Colon (tissue), 2 donors: ENCODE measurements at regions not wholly inside any gene's neighbourhood (a gene's known extent, or its start where the extent isn't known, plus 50 kb on each side); places are given as distances from the start of the nearest gene placed in this dataset.
A peak's percentile ranks its signal among the peaks of the same experiment; 100 is the strongest.
"Not testable (repeated sequence)": the region's sequence is repeated elsewhere in the genome, so short reads cannot be mapped to it uniquely, and the experiment has no call there.

Source experiments
- FAIRE-seq: peaks from 2 replicates; lab custom pipeline; 2012; peaks lifted over from hg19 to GRCh38; lab: Jason Lieb, UNC
- donor health status: control.
- donor health status: control.

DNA sequence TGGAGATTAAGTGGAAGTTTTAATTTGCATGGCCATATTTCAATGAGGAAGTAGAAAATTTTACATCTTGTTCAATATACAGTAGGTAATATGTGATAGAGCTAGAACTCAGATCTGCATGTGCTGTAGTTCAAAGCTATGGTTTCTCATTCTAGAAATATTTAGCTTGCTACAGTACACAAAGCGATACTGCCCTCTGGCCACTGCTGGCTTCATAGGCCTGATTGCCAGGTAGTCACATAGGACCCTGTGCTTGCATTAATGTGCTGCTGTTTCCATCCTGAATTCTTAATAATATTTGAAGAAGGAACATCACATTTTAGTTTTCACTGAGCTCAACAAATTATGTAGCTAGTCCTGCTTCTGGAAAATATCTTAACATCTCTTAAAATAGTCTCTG lies 87.0 kb downstream of the PLSCR2 start:
- no peak for FAIRE-seq

DNA sequence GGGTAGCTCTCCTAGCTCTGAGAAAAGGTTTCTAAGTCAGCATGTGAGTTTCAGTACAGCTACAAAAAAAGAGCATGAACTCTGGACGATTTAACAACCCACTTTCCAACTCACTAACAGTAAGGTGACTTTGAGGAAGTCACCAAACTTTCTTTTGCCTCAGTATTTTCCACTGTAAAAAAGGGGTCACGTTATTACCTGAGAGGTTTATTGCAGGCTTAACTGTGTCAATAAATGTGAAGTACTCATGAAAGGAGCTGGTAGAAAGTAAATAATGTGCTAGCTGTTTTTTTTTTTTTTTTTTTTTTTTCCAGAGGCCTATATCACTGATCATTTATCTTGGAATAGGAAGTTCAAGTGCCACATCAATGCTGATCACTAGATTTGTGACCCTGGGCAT lies 89.3 kb downstream of the PLSCR2 start:
- FAIRE-seq = peak; percentile 75

DNA sequence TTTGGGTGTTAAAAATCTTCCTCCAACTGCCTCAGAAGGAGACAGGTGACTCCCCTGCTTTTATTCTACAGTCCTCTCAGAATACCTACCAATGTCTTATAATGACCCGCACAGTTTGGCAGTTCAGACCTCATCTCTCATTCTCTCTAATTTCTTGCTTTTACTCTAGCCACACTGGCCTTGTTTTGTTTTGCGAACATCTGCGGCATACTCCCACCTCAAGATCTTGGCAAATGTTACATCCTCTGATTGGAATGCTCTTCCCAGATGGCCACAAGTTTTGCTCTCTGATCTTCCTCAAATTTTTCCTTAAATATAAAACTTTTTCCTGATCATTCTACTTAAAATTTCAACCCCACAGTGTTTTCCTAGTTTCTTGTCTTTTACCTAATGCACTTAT lies 94.1 kb downstream of the PLSCR2 start:
- FAIRE-seq = no peak

DNA sequence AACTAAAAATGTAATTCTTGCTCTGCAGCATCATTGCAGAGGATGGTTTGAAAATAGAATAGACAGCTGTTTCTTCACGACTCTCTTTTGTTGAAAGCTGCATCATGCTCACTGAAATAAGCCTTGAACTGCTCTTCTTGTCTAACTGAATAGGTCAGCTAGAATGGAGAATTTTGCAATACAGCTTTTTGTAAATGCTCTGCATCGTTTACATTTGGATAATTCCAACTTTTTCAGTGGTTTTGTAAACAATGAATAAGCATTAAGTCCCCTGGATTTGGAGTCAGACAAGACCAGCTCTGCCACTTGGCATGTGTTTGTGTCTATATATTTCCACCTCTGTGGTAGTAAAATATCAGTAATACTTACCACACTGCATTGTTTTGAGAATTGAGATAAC lies 95.2 kb downstream of the PLSCR2 start:
- FAIRE-seq = no peak

DNA sequence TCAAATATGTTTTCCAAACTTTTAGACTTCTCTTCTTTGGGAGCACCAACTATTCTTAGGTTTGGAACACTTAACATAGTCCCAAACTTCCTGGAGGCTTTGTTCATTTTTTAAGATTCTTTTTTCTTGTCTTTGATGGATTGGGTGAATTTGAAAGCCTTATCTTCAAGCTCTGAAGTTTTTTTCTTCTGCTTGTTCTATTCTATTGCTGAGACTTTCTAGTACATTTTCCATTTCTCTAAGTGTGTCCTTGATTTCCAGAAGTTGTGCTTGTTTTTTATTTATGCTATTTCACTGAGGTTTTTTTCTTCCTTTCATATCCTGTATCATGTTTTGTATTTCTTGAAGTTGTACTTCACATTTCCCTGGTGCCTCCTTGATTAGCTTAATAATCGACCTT lies 97.5 kb downstream of the PLSCR2 start:
- no peak for FAIRE-seq

DNA sequence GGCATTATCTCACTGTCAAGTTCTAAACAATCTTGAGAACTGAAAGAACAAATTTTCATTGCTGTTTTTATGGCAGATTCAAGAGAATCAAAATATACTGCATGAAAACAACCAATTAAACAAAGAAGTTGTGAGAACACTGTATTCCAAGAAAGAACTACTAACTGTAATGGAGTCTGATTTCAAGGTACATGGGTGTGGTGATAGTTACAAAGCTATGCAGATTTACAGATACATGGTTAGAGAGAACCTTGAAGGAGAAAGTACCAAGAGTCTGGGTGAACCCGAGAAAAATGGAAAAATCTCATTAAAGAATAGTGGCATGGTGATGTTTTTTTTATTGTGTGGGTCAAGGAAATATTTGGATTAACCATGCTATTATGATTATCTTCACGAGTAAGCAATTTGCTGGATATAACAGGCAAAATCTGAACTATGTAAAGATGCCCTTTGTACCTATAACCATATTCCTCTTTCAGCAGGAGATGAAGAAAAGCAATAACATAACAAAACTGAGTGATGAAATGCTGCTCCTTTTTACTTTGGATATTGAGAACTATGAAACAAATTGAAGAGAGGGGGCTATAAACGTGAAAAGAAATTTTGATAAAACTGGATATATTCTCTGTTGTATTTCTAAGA lies 100.4 kb downstream of the PLSCR2 start:
- no peak for FAIRE-seq

DNA sequence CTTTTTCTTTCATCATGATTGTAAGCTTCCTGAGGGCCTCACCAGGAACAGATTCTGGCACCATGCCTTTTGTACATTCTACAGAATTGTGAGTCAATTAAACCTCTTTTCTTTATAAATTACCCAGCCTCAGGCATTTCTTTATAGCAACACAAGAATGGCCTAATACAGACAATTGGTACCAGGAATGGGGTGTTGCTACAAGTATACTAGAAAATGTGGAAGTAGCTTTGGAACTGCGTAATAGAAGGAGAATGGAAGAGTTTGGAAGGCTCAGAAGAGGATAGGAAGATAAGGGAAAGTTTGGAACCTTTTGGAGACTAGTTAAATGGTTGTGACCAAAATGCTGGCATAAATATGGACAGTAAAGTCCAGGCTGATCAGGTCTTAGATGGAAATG lies 108.9 kb upstream of the PLSCR4 start:
- FAIRE-seq = no peak

DNA sequence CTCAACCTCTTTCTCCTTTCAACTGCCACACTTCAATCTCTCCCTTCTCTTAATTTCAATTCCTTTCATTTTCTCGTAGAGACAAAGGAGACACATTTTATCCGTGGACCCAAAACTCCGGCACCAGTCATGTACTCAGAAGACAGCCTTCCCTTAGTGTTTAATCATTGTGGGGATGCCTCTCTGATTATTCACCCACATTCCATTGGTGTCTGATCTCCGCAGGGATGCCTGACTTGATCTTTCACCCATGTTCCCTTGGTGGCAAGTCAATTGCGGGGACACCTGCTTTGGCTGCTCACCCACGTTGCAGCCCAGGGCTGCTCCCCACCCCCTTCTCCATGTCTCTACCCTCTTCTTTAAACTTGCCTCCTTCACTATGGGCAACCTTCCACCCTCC lies 103.5 kb upstream of the PLSCR4 start:
- not testable (repeated sequence) for FAIRE-seq

DNA sequence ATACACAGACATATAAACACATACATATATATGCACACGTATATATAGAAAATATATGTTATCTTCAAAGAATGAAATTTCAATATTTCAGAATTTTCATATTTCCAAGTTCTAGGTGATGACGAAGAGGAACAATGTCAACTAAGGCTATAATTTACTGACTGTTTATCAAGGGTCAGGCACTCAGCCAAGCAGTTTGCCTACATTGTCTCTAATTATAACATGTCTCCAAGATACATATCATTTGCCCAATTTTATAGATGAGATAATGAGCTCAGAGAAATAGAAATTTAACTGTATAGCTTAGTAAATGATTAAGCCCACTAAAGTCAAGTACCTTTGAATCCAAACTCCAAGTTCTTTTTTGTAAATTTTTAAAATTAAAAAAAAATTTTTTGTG lies 99.9 kb upstream of the PLSCR4 start:
- FAIRE-seq = no peak

DNA sequence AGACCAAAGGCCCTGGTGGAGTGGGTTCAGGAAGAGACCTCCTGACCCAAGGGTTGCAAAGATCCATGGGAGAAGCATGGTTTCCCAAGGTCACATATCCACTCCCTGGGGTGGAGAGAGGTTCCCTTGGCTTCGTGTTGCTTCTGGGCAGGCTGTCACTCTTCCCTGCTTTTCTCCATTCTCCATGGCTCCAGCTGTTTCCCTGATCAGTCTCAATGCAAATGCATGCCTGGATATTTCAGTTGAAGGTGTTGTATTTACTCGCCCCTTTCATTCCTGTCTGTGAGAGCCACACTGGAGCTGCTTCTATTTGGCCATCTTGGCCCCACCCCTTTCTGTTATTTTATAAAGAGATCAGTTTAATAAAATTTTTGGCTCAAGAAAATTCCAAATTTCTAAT lies 95.0 kb upstream of the PLSCR4 start:
- FAIRE-seq = no peak

DNA sequence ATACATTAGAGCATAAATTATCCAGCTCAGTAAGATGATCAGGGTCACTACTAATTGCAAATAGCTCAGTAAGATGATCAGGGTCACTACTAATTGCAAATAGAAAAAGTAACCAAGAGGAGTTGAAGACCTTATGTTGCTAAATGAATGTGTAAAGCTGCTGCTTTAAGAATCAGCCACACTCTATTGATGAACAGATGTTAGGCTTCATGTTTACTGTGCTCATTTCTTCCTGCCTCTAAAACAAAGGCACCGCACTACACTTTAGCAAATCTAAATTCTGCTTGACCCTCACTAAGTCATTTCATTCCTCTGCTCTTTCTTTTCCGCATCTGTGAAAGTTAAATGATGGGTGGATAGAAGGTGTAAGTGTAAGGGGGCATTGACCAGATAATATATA lies 92.6 kb upstream of the PLSCR4 start:
- no peak for FAIRE-seq

DNA sequence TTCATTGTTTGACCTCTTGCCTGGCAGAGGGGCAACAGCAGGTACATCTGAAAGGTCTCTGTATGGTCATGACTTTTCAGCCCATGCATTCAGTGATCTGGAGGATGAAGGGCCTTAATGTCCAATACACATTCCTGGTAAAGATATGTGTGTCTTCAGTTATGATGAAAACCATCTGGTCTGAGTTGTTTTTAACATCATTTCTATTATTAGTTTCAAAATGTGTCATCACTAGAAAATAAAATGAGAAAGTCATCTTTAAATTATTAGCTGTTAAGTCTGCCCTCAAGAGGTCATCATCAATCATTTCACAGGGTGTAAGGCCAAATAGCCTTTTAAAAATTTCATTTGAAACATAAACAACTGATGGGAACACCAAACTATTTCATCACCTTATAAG lies 92.1 kb upstream of the PLSCR4 start:
- FAIRE-seq = no peak

DNA sequence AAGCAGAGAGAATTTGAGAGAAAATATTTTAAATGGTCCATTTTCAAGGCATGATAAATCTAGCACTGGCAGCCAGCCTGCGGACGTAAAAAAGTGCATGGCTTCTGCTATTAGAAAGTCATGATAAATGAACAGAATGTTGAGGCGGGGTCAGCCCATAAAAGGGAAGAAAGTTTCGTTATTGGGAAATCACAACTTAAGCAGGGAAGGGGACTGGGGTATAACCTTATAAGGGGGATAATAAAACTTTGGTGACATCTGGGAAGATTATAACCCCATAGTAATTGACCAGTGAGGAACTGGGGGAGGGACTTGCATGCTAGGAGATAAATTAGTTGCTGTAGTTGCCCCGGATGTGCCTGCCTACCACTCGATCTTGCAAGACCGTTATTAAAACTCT lies 88.4 kb upstream of the PLSCR4 start:
- FAIRE-seq = no peak

DNA sequence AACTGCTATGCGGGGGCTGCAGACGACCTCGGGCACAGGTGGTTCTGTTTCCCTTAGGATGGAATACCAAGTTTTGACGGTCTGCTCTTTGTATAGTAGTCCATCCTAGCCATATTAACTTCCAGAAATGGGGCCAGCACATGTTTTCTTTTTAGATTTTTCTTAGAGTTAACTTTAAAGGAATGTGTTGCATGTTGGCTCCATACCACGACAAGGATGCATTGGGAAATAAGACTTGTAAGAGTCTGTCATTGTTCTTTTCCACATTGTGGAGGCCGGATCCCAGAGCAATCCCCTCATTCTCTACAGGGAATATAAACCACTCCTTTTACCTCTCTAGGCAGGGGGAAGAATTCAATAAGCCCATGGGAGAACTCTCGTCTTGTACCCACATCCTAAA lies 87.1 kb upstream of the PLSCR4 start:
- no peak for FAIRE-seq

DNA sequence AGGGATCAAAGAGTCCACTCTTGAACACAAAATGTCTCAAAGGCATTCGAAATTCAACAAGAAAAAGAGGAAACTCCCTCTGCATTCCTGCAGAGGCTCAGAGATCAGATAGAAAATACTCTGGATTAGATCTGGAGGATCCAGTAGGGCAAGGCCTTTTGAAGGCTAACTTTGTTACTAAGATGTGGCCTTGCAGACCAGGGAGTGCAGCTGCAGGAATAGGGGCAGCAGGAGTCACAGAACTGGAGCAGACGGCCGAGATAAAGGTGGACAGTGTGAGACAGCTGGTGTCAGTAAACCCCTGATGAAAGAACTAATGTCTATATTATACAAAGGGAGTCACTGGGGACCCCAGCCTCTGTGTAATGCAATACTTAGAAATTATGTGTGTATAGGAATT lies 84.5 kb upstream of the PLSCR4 start:
- no peak for FAIRE-seq

DNA sequence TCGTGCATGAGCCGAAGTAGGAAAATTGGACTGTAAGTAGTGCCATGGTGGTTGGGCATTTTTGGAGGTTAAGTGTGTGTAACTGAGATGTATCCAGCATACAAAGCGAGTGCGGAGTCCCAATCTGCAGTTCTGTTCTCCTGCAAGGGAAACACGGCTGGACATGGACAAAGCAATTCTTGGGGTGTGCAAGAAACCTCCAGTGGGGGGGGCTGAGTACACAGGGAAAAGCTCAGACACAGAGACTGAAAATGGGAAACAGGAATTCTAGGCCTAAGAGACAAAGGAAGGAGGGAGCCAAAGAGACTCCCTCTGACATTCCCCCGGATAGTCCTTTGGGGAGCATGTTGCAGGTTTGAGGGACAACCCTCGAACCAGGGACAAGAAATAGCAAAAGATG lies 83.2 kb upstream of the PLSCR4 start:
- FAIRE-seq = no peak

DNA sequence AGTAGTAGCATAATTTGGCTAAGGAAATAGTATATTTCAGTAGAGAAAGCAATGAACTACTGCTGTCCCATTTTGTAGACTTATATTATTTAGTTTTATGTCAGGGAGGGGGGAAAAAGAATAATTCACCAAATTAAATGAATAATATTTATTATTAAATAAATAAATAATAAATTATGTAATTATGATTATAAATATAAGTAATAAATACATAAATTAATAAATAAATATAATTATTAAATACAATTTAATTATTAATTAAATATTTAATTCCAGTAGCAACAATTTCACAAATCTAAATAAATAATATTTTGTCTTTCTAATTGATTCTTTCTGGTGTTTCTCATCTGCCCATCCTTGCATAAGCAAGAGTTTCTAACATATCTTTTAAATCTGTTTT lies 81.1 kb upstream of the PLSCR4 start:
- FAIRE-seq = peak; percentile 90

DNA sequence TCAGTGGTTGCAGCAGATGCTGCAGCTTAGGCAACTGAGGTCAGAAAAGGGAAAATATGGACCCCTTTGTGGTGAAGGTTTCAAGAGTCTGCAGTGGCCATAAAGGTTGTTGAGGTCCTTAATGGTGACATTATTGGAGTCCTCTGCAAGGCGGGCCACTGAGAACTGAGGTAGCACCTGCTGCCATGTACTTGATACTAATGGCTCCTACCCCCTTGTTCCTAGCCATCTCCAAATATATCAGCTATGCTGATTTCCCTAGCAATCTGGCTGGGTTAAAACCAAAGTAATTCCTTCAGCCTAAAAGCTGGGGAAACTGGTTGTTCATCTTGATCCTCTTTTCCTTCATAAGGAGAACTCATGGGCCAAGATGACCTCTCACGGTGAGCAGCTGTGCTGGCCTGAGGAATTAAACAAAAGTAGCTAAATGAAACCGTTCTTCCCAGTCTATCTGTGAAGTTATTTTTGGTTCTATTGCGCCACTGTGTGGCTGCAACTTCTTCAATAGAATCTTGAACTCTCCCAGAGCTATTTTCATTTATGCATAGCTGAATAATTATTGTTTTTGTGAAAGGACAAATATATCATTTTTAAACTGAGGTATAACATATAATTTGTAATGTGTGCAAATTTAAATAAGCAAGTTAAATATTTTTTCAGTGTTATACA lies 76.1 kb upstream of the PLSCR4 start:
- peak; percentile 86 for FAIRE-seq

DNA sequence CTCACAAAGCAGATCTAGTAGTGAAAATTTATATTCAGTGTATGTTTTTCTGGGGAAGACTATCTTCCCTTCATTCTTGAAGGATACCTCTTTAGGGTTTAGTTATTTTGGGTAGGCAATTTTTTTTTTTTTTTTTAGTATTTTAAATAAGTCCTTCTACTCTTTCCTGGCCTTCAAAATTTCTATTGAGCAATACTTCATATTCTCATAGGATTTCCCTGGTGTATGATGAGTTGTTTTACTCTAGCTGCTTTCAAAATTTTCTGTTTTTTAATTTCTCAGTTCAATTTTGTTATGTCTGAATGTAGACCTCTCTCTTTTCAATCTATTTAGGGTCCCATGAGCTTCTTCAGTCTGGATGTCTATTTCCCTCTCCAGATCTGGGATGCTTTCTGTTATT lies 74.3 kb upstream of the PLSCR4 start:
- FAIRE-seq = no peak

DNA sequence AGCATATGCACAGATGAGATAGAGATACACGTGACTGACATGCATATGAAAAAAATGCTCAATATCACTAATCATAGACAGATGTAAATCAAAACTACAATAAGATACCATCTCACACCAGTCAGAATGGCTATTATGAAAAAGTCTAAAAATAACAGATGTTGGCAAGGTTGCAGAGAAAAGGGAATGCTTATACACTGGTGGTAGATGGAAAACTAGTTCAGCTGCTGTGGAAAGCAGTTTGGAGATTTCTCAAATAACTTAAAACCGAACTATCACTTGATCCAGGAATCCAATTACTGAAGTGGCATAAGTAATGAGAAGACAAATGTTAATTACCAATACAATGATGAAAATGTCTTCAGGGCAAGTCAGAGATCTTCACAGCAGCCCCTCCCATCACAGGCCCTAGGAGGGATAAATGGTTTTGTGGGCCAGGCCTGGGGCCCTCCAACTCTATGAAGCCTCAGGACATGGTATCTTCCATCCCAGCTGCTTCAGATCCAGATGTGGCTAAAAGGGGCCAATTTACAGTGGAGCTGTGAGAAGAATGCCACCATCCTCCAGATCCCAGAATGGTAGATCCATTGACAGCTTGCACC lies 71.4 kb upstream of the PLSCR4 start:
- FAIRE-seq = no peak

DNA sequence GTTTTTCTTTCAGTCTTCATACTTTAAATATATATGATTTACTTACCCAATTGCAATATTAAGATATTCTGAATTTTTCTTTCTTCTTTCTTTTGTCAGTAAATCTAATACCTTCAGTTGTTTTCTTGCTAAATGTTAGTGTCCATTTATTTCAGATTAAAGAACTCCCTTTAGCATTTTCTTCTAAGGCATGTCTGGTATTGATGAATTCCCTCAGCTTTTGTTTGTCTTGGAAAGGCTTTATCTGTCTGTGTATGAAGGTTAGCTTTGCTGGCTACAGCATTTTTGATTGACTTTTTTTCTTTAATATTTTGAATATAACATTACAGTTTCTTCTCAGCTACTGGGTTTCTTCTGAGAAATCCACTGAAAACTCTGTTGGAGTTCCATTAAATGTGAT lies 64.0 kb upstream of the PLSCR4 start:
- FAIRE-seq = no peak

DNA sequence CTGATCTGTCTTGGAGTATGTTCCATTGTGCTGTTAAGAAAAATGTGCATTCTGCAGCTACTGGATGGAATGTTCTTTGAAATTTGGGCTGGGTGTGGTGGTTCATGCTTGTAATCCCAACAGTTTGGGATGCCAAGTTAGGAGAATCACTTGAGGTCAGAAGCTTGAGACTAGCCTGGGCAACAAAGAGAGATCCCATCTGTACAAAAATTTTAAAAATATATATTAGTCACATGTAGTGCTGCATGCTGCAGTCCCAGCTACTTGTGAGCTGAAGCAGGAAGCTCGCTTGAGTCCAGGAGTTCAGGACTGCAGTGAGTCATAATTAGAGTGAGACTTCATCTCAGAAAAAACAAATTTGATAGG lies 62.8 kb upstream of the PLSCR4 start:
- FAIRE-seq = no peak

DNA sequence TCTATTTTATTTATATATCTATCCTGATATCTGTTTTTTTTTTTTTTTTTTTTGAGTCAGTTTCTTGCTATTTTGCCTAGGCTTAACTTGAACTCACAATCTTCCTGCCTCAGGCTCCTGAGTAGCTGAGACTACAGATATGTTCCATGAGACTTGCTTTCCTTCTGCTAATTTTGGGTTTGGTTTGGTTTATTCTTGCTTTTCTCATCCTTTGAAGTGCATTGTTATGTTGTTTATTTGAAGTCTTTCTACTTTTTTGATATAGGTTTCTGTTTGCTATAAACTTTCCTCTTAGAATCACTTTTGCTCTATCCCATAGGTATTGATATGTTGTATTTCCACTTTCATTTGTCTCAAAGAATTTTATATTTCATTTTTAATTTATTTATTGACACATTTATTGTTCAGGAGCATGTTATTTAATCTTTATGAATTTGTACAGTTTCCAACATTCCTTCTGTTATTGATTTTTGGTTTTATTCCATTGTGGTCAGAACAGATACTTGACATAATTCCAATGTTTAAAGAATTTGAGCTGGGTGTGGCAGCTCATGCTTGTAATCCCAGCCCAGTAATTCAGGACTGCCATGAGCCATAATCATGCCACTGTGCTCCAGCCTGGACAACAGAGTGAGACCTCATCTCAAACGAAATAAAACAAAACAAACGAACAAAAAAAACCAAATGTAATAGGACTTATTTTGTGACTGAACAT lies 62.3 kb upstream of the PLSCR4 start:
- FAIRE-seq = no peak
